HG02763 (cell line): ENCODE measurements at regions not wholly inside any gene's neighbourhood (a gene's known extent, or its start where the extent isn't known, plus 50 kb on each side); places are given as distances from the start of the nearest gene placed in this dataset.
"Not testable (repeated sequence)": the region's sequence is repeated elsewhere in the genome, so short reads cannot be mapped to it uniquely, and the experiment has no call there.

ENCODE experiments used
- ATAC-seq: cut with Tn5 transposase; IDR thresholded peaks from one replicate; pipeline ENCODE4 v1.9.1; 2021; ENCODE audit warnings: mild to moderate bottlenecking, moderate library complexity; ENCODE audit not compliant: unreplicated experiment

- no peak for ATAC-seq
These were observed 257.4 kb downstream of the MATN1 start for GRCh38 chr1:30466026-30466425.

GRCh38 chr1:30465096-30465495, 258.3 kb downstream of the MATN1 start:
- no peak for ATAC-seq

- ATAC-seq: no peak
These were observed 259.2 kb downstream of the MATN1 start for GRCh38 chr1:30464187-30464617.

GRCh38 chr1:30462826-30463425, 260.5 kb downstream of the MATN1 start:
- no peak for ATAC-seq

- no peak for ATAC-seq
These were observed 261.2 kb downstream of the MATN1 start for GRCh38 chr1:30462166-30462565.

- ATAC-seq: no peak
These were observed 261.7 kb downstream of the MATN1 start for GRCh38 chr1:30461640-30462039.

GRCh38 chr1:30460661-30461060, 262.7 kb downstream of the MATN1 start:
- no peak for ATAC-seq

- not testable (repeated sequence) for ATAC-seq
These were observed 264.5 kb downstream of the MATN1 start for GRCh38 chr1:30458730-30459485.

GRCh38 chr1:30452925-30453324, 270.5 kb downstream of the MATN1 start:
- no peak for ATAC-seq

GRCh38 chr1:30452170-30452569, 271.2 kb downstream of the MATN1 start:
- no peak for ATAC-seq

- ATAC-seq: no peak
These were observed 271.8 kb downstream of the MATN1 start for GRCh38 chr1:30451532-30452125.

- ATAC-seq: no peak
These were observed 272.6 kb downstream of the MATN1 start for GRCh38 chr1:30450818-30451233.

- no peak for ATAC-seq
These were observed 273.1 kb downstream of the MATN1 start for GRCh38 chr1:30450148-30450817.

- no peak for ATAC-seq
These were observed 273.8 kb downstream of the MATN1 start for GRCh38 chr1:30449428-30450147.

- no peak for ATAC-seq
These were observed 274.4 kb downstream of the MATN1 start for GRCh38 chr1:30449003-30449402.

GRCh38 chr1:30447701-30448100, 275.7 kb downstream of the MATN1 start:
- no peak for ATAC-seq

GRCh38 chr1:30447080-30447479, 276.3 kb downstream of the MATN1 start:
- no peak for ATAC-seq

- no peak for ATAC-seq
These were observed 276.9 kb downstream of the MATN1 start for GRCh38 chr1:30446508-30446907.

GRCh38 chr1:30446095-30446494, 277.3 kb downstream of the MATN1 start:
- ATAC-seq: no peak

GRCh38 chr1:30445449-30445848, 277.9 kb downstream of the MATN1 start:
- no peak for ATAC-seq

- ATAC-seq: no peak
These were observed 278.5 kb downstream of the MATN1 start for GRCh38 chr1:30444850-30445249.
